ENCODE measurements at regions not wholly inside any gene's neighbourhood (a gene's known extent, or its start where the extent isn't known, plus 50 kb on each side); places are given as distances from the start of the nearest gene placed in this dataset.

- Histone ChIP-seq H3K27me3 (ENCODE audit: insufficient read depth, low read depth) (no peaks in the 10 kb centered on the region), H3K4me1 (replicated peaks; ENCODE audit: insufficient read depth) (peaks cover 53% of the 10 kb centered on the region), H3K27ac (peak overlapping the region; percentile 84), H3K79me2 (ENCODE audit: low read depth) (no peaks in the 10 kb centered on the region), H3F3A (ENCODE audit: insufficient read depth, low read depth) (peaks cover 49% of the 10 kb centered on the region), H3K36me3 (ENCODE audit: low read depth) (no peaks in the 10 kb centered on the region), H3K9me2 (ENCODE audit: insufficient read depth) (no peaks in the 10 kb centered on the region), H3K4me3 (peak overlapping the region; percentile 28; the same call in 1 of the 2 replicates), H4K20me1 (ENCODE audit: insufficient read depth) (no peaks in the 10 kb centered on the region), H3K9me3 (ENCODE audit: insufficient read depth, low read depth) (peaks cover 4% of the 10 kb centered on the region), H3K4me2 (peak overlapping the region; percentile 64), H2AFZ (0 out of 2 replicates have a peak overlapping the region, but pooled peaks have one; percentile 6)
- no peak for TF ChIP-seq CTCF (conservative IDR thresholded peaks at IDR 0.05)
- POLR2A ChIA-PET (ENCODE audit: unreplicated experiment) = no interaction called here
- CTCF ChIA-PET = no interaction called here
- BruUV-seq (replicated peaks) = no TSS peak
- no peak for DNase-seq
- intact Hi-C loops (cut with micrococcal nuclease; ENCODE audit: unreplicated experiment) = no loop called here
Measured at GRCh38 chr2:12288048-12288447, 428.7 kb upstream of the TRIB2 start.

GRCh38 chr2:12289120-12289802 is 427.5 kb upstream of the TRIB2 start:
- ChIA-PET CTCF (no interaction called here), POLR2A (ENCODE audit: unreplicated experiment) (no interaction called here)
- no TSS peak for BruUV-seq (replicated peaks)

GRCh38 chr2:12291303-12291702 is 425.4 kb upstream of the TRIB2 start:
- H3K9me2 ChIP-seq (ENCODE audit: insufficient read depth) = no peaks in the 10 kb centered on the region
- no peak overlapping the region for H2AFZ ChIP-seq
- TF ChIP-seq CTCF (conservative IDR thresholded peaks at IDR 0.05) (no peak), EZH2 (IDR thresholded peaks at IDR 0.05; ENCODE audit: low read depth) (no peak)
- no peak for DNase-seq
- POLR2A ChIA-PET (ENCODE audit: unreplicated experiment) = no interaction called here
- H3K27ac ChIP-seq = no peak overlapping the region
- no peaks in the 10 kb centered on the region for H3K27me3 ChIP-seq (ENCODE audit: insufficient read depth, low read depth)
- H3K4me1 ChIP-seq (replicated peaks; ENCODE audit: insufficient read depth) = peaks cover 28% of the 10 kb centered on the region
- 0 out of 2 replicates have a peak, but pooled peaks cover 8% of the 10 kb centered on the region for H3K9me3 ChIP-seq (ENCODE audit: insufficient read depth, low read depth)
- no peaks in the 10 kb centered on the region for H3K79me2 ChIP-seq (ENCODE audit: low read depth)
- no peak overlapping the region for H3K4me3 ChIP-seq
- intact Hi-C loops (cut with micrococcal nuclease; ENCODE audit: unreplicated experiment) = no loop called here
- BruUV-seq (replicated peaks) = no TSS peak
- H4K20me1 ChIP-seq (ENCODE audit: insufficient read depth) = no peaks in the 10 kb centered on the region
- H3F3A ChIP-seq (ENCODE audit: insufficient read depth, low read depth) = peaks cover 29% of the 10 kb centered on the region
- no peaks in the 10 kb centered on the region for H3K36me3 ChIP-seq (ENCODE audit: low read depth)
- CTCF ChIA-PET = interaction anchor here (0.7 kb wide), 1 partner anchor 112 kb away, joined by 4 read pairs; no protein-coding TSS in a partner anchor
- H3K4me2 ChIP-seq = no peak overlapping the region

More at GRCh38 chr2:12289120-12289802, 427.5 kb upstream of the TRIB2 start:
- no peak overlapping the region for H3K4me2 ChIP-seq
- no peaks in the 10 kb centered on the region for H3K9me2 ChIP-seq (ENCODE audit: insufficient read depth)
- H3K27me3 ChIP-seq (ENCODE audit: insufficient read depth, low read depth) = no peaks in the 10 kb centered on the region
- H3F3A ChIP-seq (ENCODE audit: insufficient read depth, low read depth) = peaks cover 45% of the 10 kb centered on the region
- no peak overlapping the region for H3K4me3 ChIP-seq
- DNase-seq = no peak
- TF ChIP-seq EZH2 (IDR thresholded peaks at IDR 0.05; ENCODE audit: low read depth) = no peak
- TF ChIP-seq CTCF (conservative IDR thresholded peaks at IDR 0.05) = no peak
- H2AFZ ChIP-seq = no peak overlapping the region
- H3K9me3 ChIP-seq (ENCODE audit: insufficient read depth, low read depth) = peaks cover 3% of the 10 kb centered on the region; the same call in 1 of the 2 replicates
- no peaks in the 10 kb centered on the region for H3K79me2 ChIP-seq (ENCODE audit: low read depth)
- no peaks in the 10 kb centered on the region for H4K20me1 ChIP-seq (ENCODE audit: insufficient read depth)
- no peaks in the 10 kb centered on the region for H3K36me3 ChIP-seq (ENCODE audit: low read depth)
- H3K4me1 ChIP-seq (replicated peaks; ENCODE audit: insufficient read depth) = peaks cover 49% of the 10 kb centered on the region
- H3K27ac ChIP-seq = 0 out of 2 replicates have a peak overlapping the region, but pooled peaks have one; percentile 84
- intact Hi-C loops (cut with micrococcal nuclease; ENCODE audit: unreplicated experiment) = no loop called here
